HUES6 (cell line): ENCODE measurements at regions not wholly inside any gene's neighbourhood (a gene's known extent, or its start where the extent isn't known, plus 50 kb on each side); places are given as distances from the start of the nearest gene placed in this dataset.

Experiments used
- H3K27ac ChIP-seq: 2 replicates; pipeline ENCODE4 v1.7.0; 2013; ENCODE audit warnings: low read depth, mild to moderate bottlenecking, low read length, inconsistent platforms
- H3K27me3 ChIP-seq: 2 replicates; pipeline ENCODE4 v1.6.1; 2013; ENCODE audit warnings: low read length; ENCODE audit not compliant: control insufficient read depth, insufficient read depth
- H3K36me3 ChIP-seq: 2 replicates; pipeline ENCODE4 v1.6.1; 2013; ENCODE audit warnings: low read length; ENCODE audit not compliant: control insufficient read depth, insufficient read depth
- H3K4me1 ChIP-seq: 2 replicates; pipeline ENCODE4 v1.6.1; 2013; ENCODE audit warnings: low read length; ENCODE audit not compliant: control insufficient read depth, insufficient read depth
- H3K4me3 ChIP-seq: 2 replicates; pipeline ENCODE4 v1.5.1; 2013; ENCODE audit warnings: low read depth, low read length
- H3K9ac ChIP-seq: one replicate; pipeline ENCODE4 v1.6.1; 2013; ENCODE audit warnings: mild to moderate bottlenecking, low read length
- H3K9me3 ChIP-seq: 2 replicates; pipeline ENCODE4 v1.6.1; 2013; ENCODE audit warnings: low read depth, low read length; ENCODE audit not compliant: control insufficient read depth, insufficient read depth

DNA sequence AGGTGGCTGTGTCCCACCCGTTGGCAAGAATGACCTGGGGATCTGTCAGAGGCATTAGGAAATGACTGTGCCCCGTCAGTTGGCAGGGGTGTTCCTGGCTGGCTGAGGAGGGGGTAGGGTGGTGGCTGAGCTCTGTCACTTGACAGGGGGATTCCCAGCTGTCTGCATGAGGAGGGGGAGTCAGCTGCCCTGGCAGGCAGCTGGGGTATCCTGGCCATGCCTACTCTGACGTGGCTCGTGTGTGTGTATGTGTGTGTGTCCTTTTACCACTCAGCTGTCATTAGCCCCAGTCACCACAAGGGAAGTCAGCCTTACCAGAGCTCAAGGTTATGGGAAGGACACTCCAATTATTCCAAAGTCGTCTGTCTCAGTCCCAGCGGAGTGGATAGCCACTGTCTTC lies 93.2 kb downstream of the EFNB1 start:
- Histone ChIP-seq H3K27ac (no peak overlapping the region), H3K9ac (no peak overlapping the region), H3K9me3 (no peaks in the 10 kb centered on the region; the same call in 1 of the 2 replicates), H3K4me3 (no peak overlapping the region), H3K36me3 (no peaks in the 10 kb centered on the region), H3K4me1 (peaks cover 8% of the 10 kb centered on the region; the same call in 1 of the 2 replicates), H3K27me3 (peaks cover 3% of the 10 kb centered on the region; the same call in 1 of the 2 replicates)

DNA sequence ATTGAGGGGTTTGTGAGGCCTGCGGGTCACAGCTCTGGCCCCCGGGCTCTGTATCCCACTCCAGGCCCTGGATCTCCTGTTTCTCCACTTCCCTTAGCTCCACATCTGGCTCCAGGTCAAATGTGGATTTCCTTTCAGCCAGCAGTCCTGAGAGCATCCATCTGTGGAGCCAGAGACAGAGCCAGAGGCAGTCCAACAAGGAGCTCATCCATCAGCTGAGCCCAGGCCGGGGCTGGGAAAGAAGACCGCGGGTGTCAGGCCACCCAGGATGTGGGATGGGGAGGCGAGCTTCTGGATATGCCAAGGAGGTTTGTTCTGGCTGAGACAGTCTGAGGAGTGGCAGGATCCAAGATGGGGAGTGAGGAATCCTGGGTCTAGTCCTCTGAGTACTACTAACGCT lies 91.7 kb downstream of the EFNB1 start:
- H3K27ac ChIP-seq, result no peak overlapping the region
- H3K9me3 ChIP-seq, result no peaks in the 10 kb centered on the region; the same call in 1 of the 2 replicates
- no peak overlapping the region for H3K4me3 ChIP-seq
- no peak overlapping the region for H3K9ac ChIP-seq
- no peaks in the 10 kb centered on the region for H3K36me3 ChIP-seq
- peaks cover 18% of the 10 kb centered on the region for H3K4me1 ChIP-seq
- peaks cover 3% of the 10 kb centered on the region; the same call in 1 of the 2 replicates for H3K27me3 ChIP-seq

DNA sequence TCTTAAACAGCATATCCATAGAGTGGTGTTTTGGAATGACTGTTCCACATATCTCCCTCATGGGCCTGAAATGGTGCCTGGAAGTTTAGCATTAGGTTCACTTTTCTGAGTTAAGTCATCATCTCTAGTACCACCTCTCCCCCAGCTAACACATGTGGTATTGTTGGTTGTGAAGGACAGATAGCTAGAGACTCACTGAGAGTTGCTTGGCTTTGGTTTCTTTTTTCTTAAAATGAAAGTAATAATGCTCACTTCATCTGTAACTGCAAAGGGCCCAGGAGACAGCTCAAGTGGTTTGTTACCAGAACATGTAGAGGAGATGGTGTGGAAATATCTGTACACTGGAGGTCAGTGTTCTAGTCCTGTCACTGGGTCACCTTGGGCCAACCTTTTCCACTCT lies 90.9 kb downstream of the EFNB1 start:
- H3K27me3 ChIP-seq, result peaks cover 3% of the 10 kb centered on the region; the same call in 1 of the 2 replicates
- H3K9me3 ChIP-seq, result no peaks in the 10 kb centered on the region
- no peak overlapping the region for H3K27ac ChIP-seq
- no peak overlapping the region for H3K9ac ChIP-seq
- H3K36me3 ChIP-seq, result no peaks in the 10 kb centered on the region
- peaks cover 25% of the 10 kb centered on the region for H3K4me1 ChIP-seq
- no peak overlapping the region for H3K4me3 ChIP-seq

DNA sequence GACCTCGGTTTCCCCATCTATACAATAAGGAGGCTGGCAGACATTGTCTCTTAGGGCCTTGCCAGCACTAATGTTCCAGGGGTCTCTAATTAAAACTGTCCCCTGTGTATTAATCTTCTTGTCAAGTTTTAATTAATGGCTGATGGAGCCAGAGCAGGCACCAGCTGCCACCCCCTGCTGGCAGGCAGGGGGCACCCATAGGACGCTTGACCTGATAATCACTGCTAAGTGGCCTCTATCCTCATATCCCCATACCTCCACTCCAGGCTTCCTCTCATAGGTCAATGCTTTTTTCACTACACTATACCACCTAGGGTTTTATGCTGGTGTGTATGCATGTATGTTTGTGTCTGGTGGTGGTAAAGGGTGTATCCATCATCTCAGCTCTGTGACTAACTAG lies 89.4 kb downstream of the EFNB1 start:
- Histone ChIP-seq H3K27ac (no peak overlapping the region), H3K4me3 (no peak overlapping the region), H3K9ac (no peak overlapping the region), H3K36me3 (no peaks in the 10 kb centered on the region), H3K4me1 (peaks cover 40% of the 10 kb centered on the region), H3K27me3 (no peaks in the 10 kb centered on the region), H3K9me3 (no peaks in the 10 kb centered on the region)

DNA sequence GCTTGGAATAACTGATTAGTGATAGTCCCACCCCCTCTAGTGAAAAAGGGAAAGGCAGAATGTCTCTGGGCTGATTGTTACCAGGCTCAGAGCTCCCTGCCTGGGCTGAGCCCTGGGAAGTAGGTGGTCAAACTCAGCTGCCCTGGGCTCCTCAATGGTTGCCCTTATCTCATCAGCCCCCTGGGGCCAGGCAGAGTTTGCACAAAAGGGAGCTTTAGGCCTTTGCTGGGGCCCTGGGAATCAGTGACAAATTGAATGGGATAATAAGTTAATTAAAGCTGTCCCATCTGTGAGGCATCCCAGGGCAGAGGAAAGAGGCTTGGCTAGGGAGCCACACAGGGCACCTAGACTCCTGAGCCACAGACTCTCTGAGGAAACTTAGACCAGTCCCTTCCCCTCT lies 89.0 kb downstream of the EFNB1 start:
- H3K27ac ChIP-seq, result no peak overlapping the region
- H3K27me3 ChIP-seq, result no peaks in the 10 kb centered on the region
- H3K4me1 ChIP-seq, result peaks cover 44% of the 10 kb centered on the region
- no peaks in the 10 kb centered on the region for H3K36me3 ChIP-seq
- no peak overlapping the region for H3K4me3 ChIP-seq
- H3K9ac ChIP-seq, result no peak overlapping the region
- no peaks in the 10 kb centered on the region for H3K9me3 ChIP-seq

DNA sequence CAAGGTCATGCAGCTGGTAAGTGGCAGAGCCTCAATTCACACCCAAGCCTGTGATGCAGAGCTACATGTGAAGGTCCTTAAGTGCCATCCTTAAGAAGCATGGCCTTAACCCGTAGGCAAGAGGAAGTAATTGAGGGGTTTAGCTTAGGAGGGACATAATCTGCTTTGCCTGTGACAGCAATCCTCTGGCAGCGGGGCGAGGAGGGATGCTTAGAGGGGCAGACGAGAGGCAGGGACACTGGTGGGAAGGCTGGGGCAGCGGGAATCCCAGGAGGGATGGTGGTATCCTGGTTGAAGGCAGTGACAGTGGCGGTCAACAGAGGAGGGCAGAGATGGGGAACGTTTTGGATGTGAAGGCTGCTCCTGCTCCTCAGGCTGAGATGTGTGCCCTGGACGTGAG lies 88.1 kb downstream of the EFNB1 start:
- H3K27ac ChIP-seq, result no peak overlapping the region
- no peak overlapping the region for H3K4me3 ChIP-seq
- H3K36me3 ChIP-seq, result no peaks in the 10 kb centered on the region
- H3K27me3 ChIP-seq, result peaks cover under 1% of the 10 kb centered on the region; the same call in 1 of the 2 replicates
- H3K9ac ChIP-seq, result no peak overlapping the region
- no peaks in the 10 kb centered on the region for H3K9me3 ChIP-seq
- H3K4me1 ChIP-seq, result peaks cover 50% of the 10 kb centered on the region

DNA sequence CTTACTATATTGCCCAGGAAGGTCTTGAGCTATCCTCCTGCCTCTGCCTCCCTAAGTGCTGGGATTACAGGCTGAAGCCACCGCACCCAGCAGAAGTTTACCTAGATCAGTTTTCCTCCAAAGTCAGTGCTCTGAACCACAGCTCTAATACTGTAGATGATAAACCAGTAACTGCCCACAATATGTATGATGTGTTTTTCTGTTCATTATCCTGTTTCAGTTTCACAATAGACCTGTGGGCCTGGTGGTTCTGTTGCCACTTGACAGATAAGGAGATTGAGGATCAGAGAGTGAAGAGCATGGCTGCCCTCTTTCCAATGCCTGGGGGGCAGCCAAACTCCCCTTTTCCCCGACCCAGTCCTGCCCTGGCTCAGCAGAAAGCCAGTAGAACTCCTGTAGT lies 87.0 kb downstream of the EFNB1 start:
- no peaks in the 10 kb centered on the region for H3K9me3 ChIP-seq
- H3K9ac ChIP-seq, result no peak overlapping the region
- H3K27ac ChIP-seq, result no peak overlapping the region
- H3K4me3 ChIP-seq, result no peak overlapping the region
- H3K4me1 ChIP-seq, result peaks cover 61% of the 10 kb centered on the region
- H3K36me3 ChIP-seq, result no peaks in the 10 kb centered on the region
- peaks cover 9% of the 10 kb centered on the region for H3K27me3 ChIP-seq

DNA sequence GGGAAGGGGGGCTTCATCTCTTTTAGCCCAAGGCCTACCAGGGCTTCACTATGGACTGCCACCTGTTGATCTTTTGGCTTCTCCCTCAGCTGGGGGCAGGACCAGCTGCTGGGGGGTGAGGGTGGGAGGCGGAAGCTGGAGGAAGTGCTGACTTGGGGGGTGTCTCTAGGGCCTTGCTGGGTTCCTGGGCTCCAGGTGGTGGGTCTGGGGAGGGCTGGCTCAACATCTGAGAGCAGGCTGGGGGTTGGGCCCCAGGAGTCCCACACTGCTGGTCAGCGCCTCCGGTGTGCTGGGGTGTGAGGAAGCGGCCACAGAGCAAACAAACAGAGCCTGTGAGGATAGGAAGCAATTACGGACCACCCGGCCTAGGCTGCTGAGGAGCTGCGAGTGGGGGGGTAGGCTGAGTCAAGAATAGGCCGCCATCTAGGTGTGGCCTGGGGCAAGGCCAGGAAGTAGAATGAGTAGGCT lies 85.7 kb downstream of the EFNB1 start:
- Histone ChIP-seq H3K9me3 (no peaks in the 10 kb centered on the region), H3K27ac (no peak overlapping the region), H3K27me3 (peaks cover 16% of the 10 kb centered on the region), H3K4me3 (no peak overlapping the region), H3K9ac (no peak overlapping the region), H3K36me3 (no peaks in the 10 kb centered on the region), H3K4me1 (peaks cover 65% of the 10 kb centered on the region)

DNA sequence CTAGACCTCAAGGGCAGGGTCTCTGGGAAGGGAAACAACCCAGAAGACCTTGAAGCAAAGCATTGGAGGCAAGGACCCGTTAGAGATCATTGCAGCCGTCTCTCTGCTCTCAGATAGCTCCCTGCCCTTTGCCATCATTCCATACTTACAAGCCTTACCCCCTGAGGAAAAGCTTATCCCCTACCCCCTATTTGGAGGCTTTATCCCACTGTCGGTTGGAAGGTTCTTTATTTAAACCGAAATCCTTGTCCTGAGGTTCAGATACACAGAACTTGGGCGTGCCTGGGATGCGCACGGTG lies 84.4 kb downstream of the EFNB1 start:
- H3K4me3 ChIP-seq, result no peak overlapping the region
- H3K9ac ChIP-seq, result no peak overlapping the region
- H3K4me1 ChIP-seq, result peaks cover 65% of the 10 kb centered on the region
- H3K9me3 ChIP-seq, result no peaks in the 10 kb centered on the region
- H3K36me3 ChIP-seq, result no peaks in the 10 kb centered on the region
- H3K27ac ChIP-seq, result no peak overlapping the region
- H3K27me3 ChIP-seq, result peaks cover 16% of the 10 kb centered on the region

DNA sequence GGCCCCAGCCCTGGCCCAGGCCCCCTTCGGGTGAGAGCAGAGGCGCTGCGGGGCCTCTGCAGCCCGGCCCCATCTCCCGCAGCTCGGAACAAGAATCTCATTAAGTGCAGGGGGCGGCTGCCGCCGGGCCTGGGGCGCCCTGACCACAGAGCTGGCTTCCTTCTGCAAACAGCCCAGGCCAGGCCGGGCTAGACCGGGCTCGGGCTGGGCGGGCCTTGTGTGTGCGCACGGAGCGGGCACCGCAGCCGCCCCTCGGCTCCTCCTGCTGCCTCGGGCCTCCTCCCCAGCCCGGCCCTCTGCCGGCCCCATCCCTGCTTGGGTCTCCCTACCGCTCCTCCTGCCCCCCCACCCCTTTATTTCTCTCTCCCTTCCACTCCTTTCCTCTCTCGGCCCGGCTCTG lies 83.3 kb downstream of the EFNB1 start:
- H3K27me3 ChIP-seq, result peaks cover 21% of the 10 kb centered on the region
- H3K9ac ChIP-seq, result peak overlapping the region; percentile 57
- H3K4me3 ChIP-seq, result peak overlapping the region; percentile 51

DNA sequence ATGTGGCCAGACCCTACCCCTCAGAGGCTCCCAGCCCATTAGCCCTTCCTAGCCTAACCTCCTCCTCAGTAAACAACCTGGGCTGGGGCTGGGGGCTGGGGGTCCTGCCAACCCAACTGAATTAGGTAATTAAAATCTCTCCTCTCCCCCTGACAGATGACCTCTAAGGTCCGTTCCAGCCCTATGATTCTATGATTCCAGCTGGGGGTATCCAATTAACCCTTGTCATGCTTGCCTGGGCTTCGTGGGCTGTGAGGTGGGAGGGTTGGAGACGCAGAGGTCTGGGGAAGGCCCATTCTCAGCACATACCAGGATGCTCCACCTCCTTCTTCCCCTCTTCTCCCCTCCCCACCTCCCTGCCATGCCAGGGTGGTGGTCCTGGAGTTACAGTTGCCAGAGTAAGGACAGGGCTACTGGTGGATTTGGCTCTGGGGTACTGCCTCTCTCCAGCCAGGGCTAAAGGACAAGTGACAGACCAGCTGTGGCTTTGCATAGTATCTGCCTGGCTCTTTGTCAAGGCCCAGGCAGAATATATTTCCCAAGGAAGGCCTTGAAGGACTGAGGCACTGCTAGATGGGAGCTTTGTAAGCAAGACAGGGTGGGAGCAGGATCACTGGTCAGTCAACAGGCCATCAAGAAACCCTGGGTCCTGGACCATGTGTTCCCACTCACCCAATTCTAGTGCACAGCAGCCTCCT lies 82.1 kb downstream of the EFNB1 start:
- H3K36me3 ChIP-seq, result no peaks in the 10 kb centered on the region
- no peaks in the 10 kb centered on the region for H3K9me3 ChIP-seq
- H3K27me3 ChIP-seq, result peaks cover 22% of the 10 kb centered on the region
- no peak overlapping the region for H3K4me3 ChIP-seq
- H3K4me1 ChIP-seq, result peaks cover 52% of the 10 kb centered on the region
- H3K9ac ChIP-seq, result no peak overlapping the region
- no peak overlapping the region for H3K27ac ChIP-seq

More for the DNA sequence above, 83.3 kb downstream of the EFNB1 start:
- Histone ChIP-seq H3K4me1 (peaks cover 63% of the 10 kb centered on the region), H3K27ac (peak overlapping the region; percentile 47; the same call in 1 of the 2 replicates), H3K36me3 (no peaks in the 10 kb centered on the region), H3K9me3 (no peaks in the 10 kb centered on the region)
